NOMO-1 (cell line): ENCODE measurements at regions not wholly inside any gene's neighbourhood (a gene's known extent, or its start where the extent isn't known, plus 50 kb on each side); places are given as distances from the start of the nearest gene placed in this dataset.
"Not testable (repeated sequence)": the region's sequence is repeated elsewhere in the genome, so short reads cannot be mapped to it uniquely, and the experiment has no call there.

ENCODE experiments used
- DNase-seq, 2 experiments: peaks; one replicate each; lab custom pipeline; 2025; ENCODE audit not compliant: unreplicated experiment in 2 of 2; lab: John Stamatoyannopoulos, UW

DNA sequence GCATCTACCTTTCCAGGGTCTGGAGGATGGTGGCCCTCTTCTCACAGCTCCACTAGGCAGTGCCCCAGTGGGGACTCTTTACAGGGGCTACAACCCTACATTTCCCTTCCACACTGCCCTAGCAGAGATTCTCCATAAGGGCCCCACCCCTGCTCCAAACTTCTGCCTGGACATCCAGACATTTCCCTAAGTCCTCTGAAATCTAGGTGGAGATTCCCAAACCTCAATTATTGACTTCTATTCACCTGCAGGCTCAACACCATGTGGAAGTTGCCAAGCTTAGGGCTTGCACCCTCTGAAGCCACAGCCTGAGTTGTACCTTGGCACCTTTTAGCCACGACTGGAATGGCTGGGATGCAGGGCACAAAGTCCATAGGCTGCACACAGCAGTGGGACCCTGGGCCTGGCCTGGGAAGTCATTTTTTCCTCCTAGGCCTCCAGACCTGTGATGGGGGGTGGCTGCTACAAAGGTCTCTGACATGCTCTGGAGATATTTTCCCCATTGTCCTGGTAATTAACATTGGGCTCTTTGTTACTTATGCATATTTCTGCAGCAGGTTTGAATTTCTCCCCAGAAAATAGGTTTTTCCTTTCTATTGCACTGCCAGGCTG, 53.7 kb upstream of the ST3GAL5 start:
- DNase-seq = no peak

DNA sequence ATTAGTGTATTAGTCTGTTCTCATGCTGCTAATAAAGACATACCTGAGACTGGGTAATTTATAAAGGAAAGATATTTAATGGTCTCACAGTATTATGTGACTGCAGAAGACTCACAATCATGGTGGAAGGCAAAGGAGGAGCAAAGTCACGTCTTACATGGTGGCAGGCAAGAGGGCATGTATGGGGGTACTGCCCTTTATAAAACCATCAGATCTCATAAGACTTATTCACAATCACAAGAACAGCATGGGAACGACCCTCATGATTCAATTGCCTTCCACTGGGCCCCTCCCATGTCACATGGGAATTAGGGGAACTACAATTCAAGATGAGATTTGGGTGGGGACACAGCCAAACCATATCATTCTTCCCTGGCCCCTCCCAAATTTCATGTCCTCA, 52.7 kb upstream of the ST3GAL5 start:
- DNase-seq = not testable (repeated sequence)

DNA sequence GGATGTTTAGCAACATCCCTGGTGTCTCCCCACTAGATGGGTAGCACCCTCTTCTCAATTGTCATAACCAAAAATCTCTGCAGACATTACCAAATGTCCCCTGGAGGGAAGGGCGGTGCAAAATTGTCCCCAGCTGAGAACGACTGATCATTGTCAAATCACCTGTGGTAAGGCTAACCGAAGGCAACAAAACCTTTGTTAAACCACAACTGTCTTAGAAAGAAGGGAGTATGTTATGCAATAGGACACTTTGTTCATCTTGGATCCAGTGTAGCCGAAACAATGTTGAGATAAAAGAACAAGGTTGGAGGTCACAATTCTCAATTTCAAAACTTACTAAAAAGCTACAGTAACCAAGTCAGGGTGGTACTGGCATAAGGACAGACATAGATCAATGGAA, 50.3 kb upstream of the ST3GAL5 start:
- no peak for DNase-seq
